HG03521 (cell line): ENCODE measurements at regions not wholly inside any gene's neighbourhood (a gene's known extent, or its start where the extent isn't known, plus 50 kb on each side); places are given as distances from the start of the nearest gene placed in this dataset.
"Not testable (repeated sequence)": the region's sequence is repeated elsewhere in the genome, so short reads cannot be mapped to it uniquely, and the experiment has no call there.

Experiments used
- ATAC-seq: cut with Tn5 transposase; IDR thresholded peaks from one replicate; pipeline ENCODE4 v1.9.1; 2021; ENCODE audit warnings: mild to moderate bottlenecking, moderate library complexity; ENCODE audit not compliant: unreplicated experiment

- no peak for ATAC-seq
Measured at GRCh38 chr6:9361749-9362148, 926.4 kb upstream of the SLC35B3 start.

GRCh38 chr6:9360881-9361280, 925.5 kb upstream of the SLC35B3 start:
- no peak for ATAC-seq

GRCh38 chr6:9347608-9348007, 912.3 kb upstream of the SLC35B3 start:
- no peak for ATAC-seq

GRCh38 chr6:9346923-9347322, 911.6 kb upstream of the SLC35B3 start:
- no peak for ATAC-seq

- ATAC-seq = no peak
Measured at GRCh38 chr6:9335431-9335830, 900.1 kb upstream of the SLC35B3 start.

- no peak for ATAC-seq
Measured at GRCh38 chr6:9334979-9335378, 899.6 kb upstream of the SLC35B3 start.

GRCh38 chr6:9332241-9332780, 897.0 kb upstream of the SLC35B3 start:
- no peak for ATAC-seq

GRCh38 chr6:9316831-9317230, 881.5 kb upstream of the SLC35B3 start:
- ATAC-seq = no peak

- ATAC-seq = no peak
Measured at GRCh38 chr6:9315966-9316650, 880.8 kb upstream of the SLC35B3 start.

- no peak for ATAC-seq
Measured at GRCh38 chr6:9308284-9308683, 872.9 kb upstream of the SLC35B3 start.

- ATAC-seq = no peak
Measured at GRCh38 chr6:9307786-9308185, 872.4 kb upstream of the SLC35B3 start.

- no peak for ATAC-seq
Measured at GRCh38 chr6:9307187-9307586, 871.8 kb upstream of the SLC35B3 start.

- ATAC-seq = no peak
Measured at GRCh38 chr6:9295644-9296043, 860.3 kb upstream of the SLC35B3 start.

GRCh38 chr6:9292975-9293374, 857.6 kb upstream of the SLC35B3 start:
- ATAC-seq = no peak

- not testable (repeated sequence) for ATAC-seq
Measured at GRCh38 chr6:9290342-9290741, 855.0 kb upstream of the SLC35B3 start.

- no peak for ATAC-seq
Measured at GRCh38 chr6:9272671-9273070, 837.3 kb upstream of the SLC35B3 start.

GRCh38 chr6:9266741-9267140, 831.4 kb upstream of the SLC35B3 start:
- no peak for ATAC-seq

- no peak for ATAC-seq
Measured at GRCh38 chr6:9257215-9257614, 821.9 kb upstream of the SLC35B3 start.

GRCh38 chr6:9254251-9254650, 818.9 kb upstream of the SLC35B3 start:
- ATAC-seq = no peak

- ATAC-seq = no peak
Measured at GRCh38 chr6:9252799-9253198, 817.5 kb upstream of the SLC35B3 start.

GRCh38 chr6:9250852-9251251, 815.5 kb upstream of the SLC35B3 start:
- no peak for ATAC-seq

- no peak for ATAC-seq
Measured at GRCh38 chr6:9248133-9248532, 812.8 kb upstream of the SLC35B3 start.

GRCh38 chr6:9240861-9241260, 805.5 kb upstream of the SLC35B3 start:
- no peak for ATAC-seq
